ENCODE measurements at regions not wholly inside any gene's neighbourhood (a gene's known extent, or its start where the extent isn't known, plus 50 kb on each side); places are given as distances from the start of the nearest gene placed in this dataset.

DNA sequence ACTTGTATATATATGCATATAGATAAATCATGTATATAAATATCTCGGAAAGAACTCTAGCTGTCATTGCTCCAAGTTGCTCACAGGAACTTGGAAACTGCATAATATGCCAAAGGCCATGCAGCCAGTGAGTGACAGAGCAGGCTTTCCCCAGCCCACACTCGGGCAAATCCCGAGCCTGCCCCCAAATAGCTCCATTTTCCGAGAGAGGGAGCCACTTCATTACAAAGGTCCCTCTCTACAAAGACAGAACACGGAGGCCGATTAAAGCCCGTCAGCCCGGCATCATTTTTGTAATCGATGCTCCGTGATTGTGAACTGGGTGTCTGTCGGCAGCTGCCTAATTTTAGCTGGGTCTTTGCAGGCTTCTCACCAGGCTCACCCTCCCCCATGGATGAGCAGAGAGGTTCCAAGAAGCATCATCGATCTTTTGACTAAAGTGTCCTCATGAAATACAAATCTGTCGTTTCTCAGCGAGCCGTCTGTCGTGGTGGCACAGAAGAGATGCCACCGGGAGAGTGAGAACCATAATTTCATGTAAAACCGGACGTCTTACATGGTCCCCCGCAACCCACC lies 663.9 kb downstream of the PTPRU start:
- no peak overlapping the region for H3K9ac ChIP-seq (ENCODE audit: low read depth in 1 of 2, low read length in 2 of 2)
- H3K4me1 ChIP-seq (ENCODE audit: control insufficient read depth in 4 of 4, insufficient read depth in 4 of 4, low read length in 3 of 4), result no peaks in the 10 kb centered on the region
- H3K9me3 ChIP-seq (ENCODE audit: control insufficient read depth in 4 of 4, low read length in 3 of 4), result no peaks in the 10 kb centered on the region
- DNase-seq (ENCODE audit: low spot score), result no peak
- H3K27ac ChIP-seq (ENCODE audit: low read depth in 1 of 2, low read length in 2 of 2), result no peak overlapping the region
- no peak overlapping the region for H3K4me3 ChIP-seq (ENCODE audit: low read depth in 1 of 3, low read length in 3 of 3)
- H3K27me3 ChIP-seq (ENCODE audit: control insufficient read depth in 4 of 4, insufficient read depth in 4 of 4, low read length in 3 of 4), result peaks cover 0 to 3% (median 0%) of the 10 kb centered on the region in 4 donors
- TF ChIP-seq, protein P1, sequence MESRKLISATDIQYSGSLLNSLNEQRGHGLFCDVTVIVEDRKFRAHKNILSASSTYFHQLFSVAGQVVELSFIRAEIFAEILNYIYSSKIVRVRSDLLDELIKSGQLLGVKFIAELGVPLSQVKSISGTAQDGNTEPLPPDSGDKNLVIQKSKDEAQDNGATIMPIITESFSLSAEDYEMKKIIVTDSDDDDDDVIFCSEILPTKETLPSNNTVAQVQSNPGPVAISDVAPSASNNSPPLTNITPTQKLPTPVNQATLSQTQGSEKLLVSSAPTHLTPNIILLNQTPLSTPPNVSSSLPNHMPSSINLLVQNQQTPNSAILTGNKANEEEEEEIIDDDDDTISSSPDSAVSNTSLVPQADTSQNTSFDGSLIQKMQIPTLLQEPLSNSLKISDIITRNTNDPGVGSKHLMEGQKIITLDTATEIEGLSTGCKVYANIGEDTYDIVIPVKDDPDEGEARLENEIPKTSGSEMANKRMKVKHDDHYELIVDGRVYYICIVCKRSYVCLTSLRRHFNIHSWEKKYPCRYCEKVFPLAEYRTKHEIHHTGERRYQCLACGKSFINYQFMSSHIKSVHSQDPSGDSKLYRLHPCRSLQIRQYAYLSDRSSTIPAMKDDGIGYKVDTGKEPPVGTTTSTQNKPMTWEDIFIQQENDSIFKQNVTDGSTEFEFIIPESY (IDR thresholded peaks at IDR 0.05), result no peak
- TF ChIP-seq SP1 (IDR thresholded peaks at IDR 0.05) (no peak), FOXA2 (IDR thresholded peaks at IDR 0.05) (no peak), RXRA (IDR thresholded peaks at IDR 0.05) (no peak), TAF1 (conservative IDR thresholded peaks at IDR 0.05) (no peak), NR2F2 (IDR thresholded peaks at IDR 0.05) (no peak), JUND (IDR thresholded peaks at IDR 0.05) (no peak), RAD21 (IDR thresholded peaks at IDR 0.05) (no peak), HNF4G (IDR thresholded peaks at IDR 0.05) (no peak), GABPA (IDR thresholded peaks at IDR 0.05 in 1 of 2, conservative IDR thresholded peaks at IDR 0.05 in 1 of 2) (no peak)
- TF ChIP-seq, protein P2, sequence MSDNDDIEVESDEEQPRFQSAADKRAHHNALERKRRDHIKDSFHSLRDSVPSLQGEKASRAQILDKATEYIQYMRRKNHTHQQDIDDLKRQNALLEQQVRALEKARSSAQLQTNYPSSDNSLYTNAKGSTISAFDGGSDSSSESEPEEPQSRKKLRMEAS (IDR thresholded peaks at IDR 0.05), result no peak
- TF ChIP-seq, protein P3, sequence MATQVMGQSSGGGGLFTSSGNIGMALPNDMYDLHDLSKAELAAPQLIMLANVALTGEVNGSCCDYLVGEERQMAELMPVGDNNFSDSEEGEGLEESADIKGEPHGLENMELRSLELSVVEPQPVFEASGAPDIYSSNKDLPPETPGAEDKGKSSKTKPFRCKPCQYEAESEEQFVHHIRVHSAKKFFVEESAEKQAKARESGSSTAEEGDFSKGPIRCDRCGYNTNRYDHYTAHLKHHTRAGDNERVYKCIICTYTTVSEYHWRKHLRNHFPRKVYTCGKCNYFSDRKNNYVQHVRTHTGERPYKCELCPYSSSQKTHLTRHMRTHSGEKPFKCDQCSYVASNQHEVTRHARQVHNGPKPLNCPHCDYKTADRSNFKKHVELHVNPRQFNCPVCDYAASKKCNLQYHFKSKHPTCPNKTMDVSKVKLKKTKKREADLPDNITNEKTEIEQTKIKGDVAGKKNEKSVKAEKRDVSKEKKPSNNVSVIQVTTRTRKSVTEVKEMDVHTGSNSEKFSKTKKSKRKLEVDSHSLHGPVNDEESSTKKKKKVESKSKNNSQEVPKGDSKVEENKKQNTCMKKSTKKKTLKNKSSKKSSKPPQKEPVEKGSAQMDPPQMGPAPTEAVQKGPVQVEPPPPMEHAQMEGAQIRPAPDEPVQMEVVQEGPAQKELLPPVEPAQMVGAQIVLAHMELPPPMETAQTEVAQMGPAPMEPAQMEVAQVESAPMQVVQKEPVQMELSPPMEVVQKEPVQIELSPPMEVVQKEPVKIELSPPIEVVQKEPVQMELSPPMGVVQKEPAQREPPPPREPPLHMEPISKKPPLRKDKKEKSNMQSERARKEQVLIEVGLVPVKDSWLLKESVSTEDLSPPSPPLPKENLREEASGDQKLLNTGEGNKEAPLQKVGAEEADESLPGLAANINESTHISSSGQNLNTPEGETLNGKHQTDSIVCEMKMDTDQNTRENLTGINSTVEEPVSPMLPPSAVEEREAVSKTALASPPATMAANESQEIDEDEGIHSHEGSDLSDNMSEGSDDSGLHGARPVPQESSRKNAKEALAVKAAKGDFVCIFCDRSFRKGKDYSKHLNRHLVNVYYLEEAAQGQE (IDR thresholded peaks at IDR 0.05), result no peak
- TF ChIP-seq, protein P4, sequence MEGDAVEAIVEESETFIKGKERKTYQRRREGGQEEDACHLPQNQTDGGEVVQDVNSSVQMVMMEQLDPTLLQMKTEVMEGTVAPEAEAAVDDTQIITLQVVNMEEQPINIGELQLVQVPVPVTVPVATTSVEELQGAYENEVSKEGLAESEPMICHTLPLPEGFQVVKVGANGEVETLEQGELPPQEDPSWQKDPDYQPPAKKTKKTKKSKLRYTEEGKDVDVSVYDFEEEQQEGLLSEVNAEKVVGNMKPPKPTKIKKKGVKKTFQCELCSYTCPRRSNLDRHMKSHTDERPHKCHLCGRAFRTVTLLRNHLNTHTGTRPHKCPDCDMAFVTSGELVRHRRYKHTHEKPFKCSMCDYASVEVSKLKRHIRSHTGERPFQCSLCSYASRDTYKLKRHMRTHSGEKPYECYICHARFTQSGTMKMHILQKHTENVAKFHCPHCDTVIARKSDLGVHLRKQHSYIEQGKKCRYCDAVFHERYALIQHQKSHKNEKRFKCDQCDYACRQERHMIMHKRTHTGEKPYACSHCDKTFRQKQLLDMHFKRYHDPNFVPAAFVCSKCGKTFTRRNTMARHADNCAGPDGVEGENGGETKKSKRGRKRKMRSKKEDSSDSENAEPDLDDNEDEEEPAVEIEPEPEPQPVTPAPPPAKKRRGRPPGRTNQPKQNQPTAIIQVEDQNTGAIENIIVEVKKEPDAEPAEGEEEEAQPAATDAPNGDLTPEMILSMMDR (IDR thresholded peaks at IDR 0.05; ENCODE audit: low read depth, low read length, missing input control), result no peak
- TF ChIP-seq, protein P5, sequence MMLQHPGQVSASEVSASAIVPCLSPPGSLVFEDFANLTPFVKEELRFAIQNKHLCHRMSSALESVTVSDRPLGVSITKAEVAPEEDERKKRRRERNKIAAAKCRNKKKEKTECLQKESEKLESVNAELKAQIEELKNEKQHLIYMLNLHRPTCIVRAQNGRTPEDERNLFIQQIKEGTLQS (IDR thresholded peaks at IDR 0.05), result no peak
- no peaks in the 10 kb centered on the region for H3K36me3 ChIP-seq (ENCODE audit: control insufficient read depth in 4 of 4, insufficient read depth in 3 of 4, low read depth in 1 of 4, low read length in 3 of 4)
- 63% methylated on average over 20 of the region's 20 CpGs for WGBS
